ENCODE measurements at regions not wholly inside any gene's neighbourhood (a gene's known extent, or its start where the extent isn't known, plus 50 kb on each side); places are given as distances from the start of the nearest gene placed in this dataset.

DNA sequence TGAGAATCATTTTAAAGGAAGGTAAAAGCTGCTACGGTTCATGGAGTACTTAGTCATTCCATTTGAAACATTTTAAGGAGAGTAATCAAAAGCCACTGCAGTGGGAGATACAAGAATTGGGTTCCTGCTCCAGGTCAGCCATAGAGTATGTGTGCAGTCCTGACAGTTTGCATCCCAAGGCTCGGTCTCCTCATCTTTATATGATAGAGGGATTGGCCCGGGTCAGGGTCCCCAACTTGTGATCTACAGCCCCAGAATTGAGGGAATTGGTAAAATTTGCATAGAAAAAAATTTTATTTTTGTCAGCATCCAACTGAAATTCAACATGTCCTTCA lies 111.9 kb upstream of the PRNP start:
- no peak for TF ChIP-seq EZH2 (IDR thresholded peaks at IDR 0.05; ENCODE audit: borderline replicate concordance, low read depth, low read length, severe bottlenecking)
- TF ChIP-seq, protein P1, sequence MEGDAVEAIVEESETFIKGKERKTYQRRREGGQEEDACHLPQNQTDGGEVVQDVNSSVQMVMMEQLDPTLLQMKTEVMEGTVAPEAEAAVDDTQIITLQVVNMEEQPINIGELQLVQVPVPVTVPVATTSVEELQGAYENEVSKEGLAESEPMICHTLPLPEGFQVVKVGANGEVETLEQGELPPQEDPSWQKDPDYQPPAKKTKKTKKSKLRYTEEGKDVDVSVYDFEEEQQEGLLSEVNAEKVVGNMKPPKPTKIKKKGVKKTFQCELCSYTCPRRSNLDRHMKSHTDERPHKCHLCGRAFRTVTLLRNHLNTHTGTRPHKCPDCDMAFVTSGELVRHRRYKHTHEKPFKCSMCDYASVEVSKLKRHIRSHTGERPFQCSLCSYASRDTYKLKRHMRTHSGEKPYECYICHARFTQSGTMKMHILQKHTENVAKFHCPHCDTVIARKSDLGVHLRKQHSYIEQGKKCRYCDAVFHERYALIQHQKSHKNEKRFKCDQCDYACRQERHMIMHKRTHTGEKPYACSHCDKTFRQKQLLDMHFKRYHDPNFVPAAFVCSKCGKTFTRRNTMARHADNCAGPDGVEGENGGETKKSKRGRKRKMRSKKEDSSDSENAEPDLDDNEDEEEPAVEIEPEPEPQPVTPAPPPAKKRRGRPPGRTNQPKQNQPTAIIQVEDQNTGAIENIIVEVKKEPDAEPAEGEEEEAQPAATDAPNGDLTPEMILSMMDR (IDR thresholded peaks at IDR 0.05; ENCODE audit: borderline replicate concordance, extremely low read depth, low read length, poor library complexity, severe bottlenecking), result no peak

Measured in DND-41 (cell line).